Neural cell (in vitro differentiated cells): ENCODE measurements at regions not wholly inside any gene's neighbourhood (a gene's known extent, or its start where the extent isn't known, plus 50 kb on each side); places are given as distances from the start of the nearest gene placed in this dataset.

Source experiments
- EP300 ChIP-seq: fragments of 450-650 bp; conservative IDR thresholded peaks from 2 replicates; pipeline ENCODE4 v1.6.1; 2014; ENCODE audit warnings: antibody characterized with exemption, mild to moderate bottlenecking, moderate library complexity; ENCODE audit not compliant: poor library complexity, severe bottlenecking
- EZH2 ChIP-seq: fragments of 200-600, 300-800 bp; shearing (Covaris generic), sonication (generic); IDR thresholded peaks from 2 replicates; pipeline ENCODE4 v1.6.1; 2014; ENCODE audit warnings: antibody characterized with exemption, low read length, borderline replicate concordance, mild to moderate bottlenecking; ENCODE audit not compliant: insufficient read depth, poor library complexity, severe bottlenecking
- MXI1 ChIP-seq: fragments of 450-650 bp; conservative IDR thresholded peaks from 2 replicates; pipeline ENCODE4 v1.6.1; 2014; ENCODE audit warnings: antibody characterized with exemption, mild to moderate bottlenecking; ENCODE audit not compliant: poor library complexity, severe bottlenecking
- POLR2AphosphoS5 ChIP-seq: IDR thresholded peaks from 2 replicates; pipeline ENCODE4 v1.6.1; 2012
- RAD21 ChIP-seq: fragments of 450-650 bp; conservative IDR thresholded peaks from 2 replicates; pipeline ENCODE4 v1.6.1; 2014; ENCODE audit warnings: antibody characterized with exemption, mild to moderate bottlenecking, moderate library complexity
- TF ChIP-seq, protein P1 (sequence below): fragments of 450-650 bp; IDR thresholded peaks from 2 replicates; pipeline ENCODE4 v1.5.1; 2014; ENCODE audit warnings: antibody characterized with exemption, mild to moderate bottlenecking, moderate library complexity; ENCODE audit not compliant: poor library complexity, severe bottlenecking

DNA sequence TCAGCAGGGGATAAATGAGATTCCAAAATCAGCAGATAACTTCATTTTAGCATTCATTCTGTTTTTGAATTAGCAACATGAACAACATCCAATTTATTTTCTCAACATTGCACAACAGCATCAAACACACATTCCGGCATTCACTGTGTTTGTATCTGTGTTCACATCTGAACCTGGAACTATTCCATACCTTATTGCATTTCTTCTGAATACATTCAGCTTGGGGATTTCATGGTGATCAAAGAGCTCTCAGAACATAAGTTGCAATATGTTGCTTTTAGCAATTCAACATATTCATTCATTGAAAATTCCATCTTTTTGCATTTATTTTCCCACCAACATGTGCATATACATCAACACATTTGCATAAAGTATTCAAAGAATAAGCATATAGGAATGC, 1431.7 kb upstream of the PIK3C3 start:
- TF ChIP-seq EZH2: no peak
- no peak for TF ChIP-seq EP300
- TF ChIP-seq, protein P1, sequence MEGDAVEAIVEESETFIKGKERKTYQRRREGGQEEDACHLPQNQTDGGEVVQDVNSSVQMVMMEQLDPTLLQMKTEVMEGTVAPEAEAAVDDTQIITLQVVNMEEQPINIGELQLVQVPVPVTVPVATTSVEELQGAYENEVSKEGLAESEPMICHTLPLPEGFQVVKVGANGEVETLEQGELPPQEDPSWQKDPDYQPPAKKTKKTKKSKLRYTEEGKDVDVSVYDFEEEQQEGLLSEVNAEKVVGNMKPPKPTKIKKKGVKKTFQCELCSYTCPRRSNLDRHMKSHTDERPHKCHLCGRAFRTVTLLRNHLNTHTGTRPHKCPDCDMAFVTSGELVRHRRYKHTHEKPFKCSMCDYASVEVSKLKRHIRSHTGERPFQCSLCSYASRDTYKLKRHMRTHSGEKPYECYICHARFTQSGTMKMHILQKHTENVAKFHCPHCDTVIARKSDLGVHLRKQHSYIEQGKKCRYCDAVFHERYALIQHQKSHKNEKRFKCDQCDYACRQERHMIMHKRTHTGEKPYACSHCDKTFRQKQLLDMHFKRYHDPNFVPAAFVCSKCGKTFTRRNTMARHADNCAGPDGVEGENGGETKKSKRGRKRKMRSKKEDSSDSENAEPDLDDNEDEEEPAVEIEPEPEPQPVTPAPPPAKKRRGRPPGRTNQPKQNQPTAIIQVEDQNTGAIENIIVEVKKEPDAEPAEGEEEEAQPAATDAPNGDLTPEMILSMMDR: no peak
- no peak for TF ChIP-seq POLR2AphosphoS5
- TF ChIP-seq MXI1: no peak
- no peak for TF ChIP-seq RAD21
